HG03097 (cell line): ENCODE measurements at regions not wholly inside any gene's neighbourhood (a gene's known extent, or its start where the extent isn't known, plus 50 kb on each side); places are given as distances from the start of the nearest gene placed in this dataset.
"Not testable (repeated sequence)": the region's sequence is repeated elsewhere in the genome, so short reads cannot be mapped to it uniquely, and the experiment has no call there.

ENCODE experiments used
- ATAC-seq: cut with Tn5 transposase; IDR thresholded peaks from one replicate; pipeline ENCODE4 v1.9.1; 2021; ENCODE audit not compliant: unreplicated experiment, low FRiP score

DNA sequence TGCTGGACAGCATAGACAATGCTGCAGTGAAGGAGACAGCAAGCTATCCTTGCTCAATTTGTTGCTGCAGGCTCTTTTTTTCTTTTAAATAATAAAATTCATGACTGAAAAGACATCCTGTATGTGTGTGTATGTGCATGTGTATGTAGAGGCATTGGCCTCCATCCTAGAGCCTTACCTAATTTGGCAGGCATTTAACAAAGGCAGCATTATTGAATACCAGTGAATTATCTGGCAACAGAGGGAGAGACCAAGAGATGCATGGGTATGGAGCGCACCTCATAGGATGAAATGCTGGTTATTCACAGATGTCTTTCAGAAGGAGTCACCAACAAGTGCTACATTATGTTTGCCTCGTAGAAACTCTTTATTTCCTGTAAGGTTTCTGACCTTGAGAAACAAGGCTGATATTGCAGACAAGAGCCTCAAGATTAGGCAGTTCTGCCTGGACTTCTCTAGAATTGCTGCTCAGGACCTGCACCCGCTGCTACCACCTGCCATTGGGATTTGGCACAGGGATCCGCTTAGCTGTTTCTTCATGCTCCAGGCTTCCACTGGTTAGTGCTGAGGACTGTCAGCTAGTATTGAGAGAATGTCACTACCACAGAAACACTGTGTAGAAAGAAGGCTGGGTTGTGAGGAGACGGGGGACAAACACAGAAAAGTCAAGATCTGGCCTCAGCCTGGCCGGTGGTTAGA, 247.7 kb upstream of the RFX3 start:
- no peak for ATAC-seq

DNA sequence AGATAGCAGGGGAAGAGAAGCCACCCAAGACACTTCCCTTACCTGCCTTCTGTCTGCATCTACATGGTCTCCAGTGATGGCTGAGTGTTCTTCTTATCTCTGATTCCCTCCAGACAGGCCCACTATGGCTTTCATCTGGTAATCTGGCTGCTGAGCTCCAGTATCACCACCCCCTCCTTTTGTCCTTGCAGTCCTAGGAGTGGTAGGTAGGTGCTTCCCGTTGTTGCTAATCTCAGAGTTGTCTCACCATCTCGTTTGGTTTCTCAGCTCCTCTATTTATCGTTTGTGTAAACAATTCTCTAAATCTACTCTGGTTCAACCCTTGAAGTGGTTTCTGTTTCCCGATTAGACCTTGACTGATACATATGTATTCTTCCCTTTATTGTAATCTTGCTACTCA, 243.8 kb upstream of the RFX3 start:
- ATAC-seq = no peak

DNA sequence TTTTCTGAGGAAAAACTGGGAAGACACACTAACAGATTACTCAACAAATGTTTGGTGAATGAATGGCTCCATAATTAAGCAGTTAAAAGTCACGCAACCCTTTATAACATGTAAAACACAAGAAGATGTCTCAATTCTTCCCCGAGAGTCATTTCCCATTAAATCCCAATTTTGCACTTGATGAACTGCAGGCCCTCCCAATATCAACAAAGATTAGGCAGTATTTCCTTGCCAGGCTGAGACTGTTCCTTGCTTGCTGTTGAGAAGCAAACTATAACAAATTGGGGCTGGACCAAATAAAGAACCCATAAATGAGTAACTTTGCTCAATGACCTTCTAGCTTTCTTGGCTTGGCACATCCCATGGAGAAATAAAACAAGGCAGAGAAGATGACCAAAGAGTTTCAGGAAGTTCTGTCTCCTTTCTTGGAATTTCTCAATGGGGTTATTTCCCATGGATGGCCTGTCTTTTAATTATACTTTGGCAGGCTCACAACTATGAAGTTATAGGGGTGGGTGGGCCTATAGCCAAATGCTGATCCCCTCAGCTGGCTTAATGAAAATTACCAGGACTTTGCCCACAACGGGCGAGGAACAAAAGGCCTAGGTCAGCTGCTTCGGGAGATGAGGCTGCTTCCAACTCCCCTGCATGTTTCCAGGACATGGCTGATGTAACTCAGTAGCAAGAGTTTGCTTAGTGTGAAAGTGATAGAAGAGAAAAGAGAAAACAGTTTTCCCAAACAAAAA, 243.1 kb upstream of the RFX3 start:
- no peak for ATAC-seq

DNA sequence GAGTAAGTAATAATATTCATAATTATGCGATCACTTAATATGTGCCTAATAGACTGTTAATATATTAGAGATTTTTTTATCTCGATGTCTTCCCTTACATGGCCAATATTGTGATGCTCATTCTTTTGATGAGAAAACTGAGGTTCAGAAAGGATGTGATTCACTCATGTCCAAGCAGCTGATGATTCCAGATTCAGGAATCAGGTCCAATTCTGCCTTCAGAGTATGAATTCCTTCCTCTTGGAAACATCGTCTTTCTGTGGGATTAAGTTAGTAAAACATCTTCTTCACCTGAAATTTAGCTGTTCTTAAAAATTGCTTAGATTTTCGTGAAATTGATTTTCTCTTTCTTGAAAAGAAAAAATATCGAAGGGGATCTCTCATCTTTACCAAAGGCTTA, 242.5 kb upstream of the RFX3 start:
- no peak for ATAC-seq

DNA sequence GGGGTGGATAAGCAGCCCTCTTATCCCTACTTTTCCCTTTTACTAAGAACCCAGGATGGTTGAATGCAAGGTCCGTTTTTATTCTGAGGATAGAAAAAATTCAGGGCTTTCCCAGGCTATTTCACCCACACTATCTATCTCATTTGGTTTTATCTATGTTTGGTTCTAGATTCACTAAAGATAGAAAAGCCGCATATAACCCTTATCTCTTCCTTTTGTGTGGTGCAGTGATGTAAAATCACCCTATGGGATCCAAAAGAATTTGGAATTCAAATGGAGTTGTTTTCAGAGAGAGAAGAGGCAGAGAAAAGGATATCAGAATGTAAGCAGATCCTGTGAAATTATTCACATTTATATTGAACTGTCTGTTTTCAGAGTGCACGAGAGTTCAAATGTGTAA, 236.3 kb upstream of the RFX3 start:
- ATAC-seq = no peak

DNA sequence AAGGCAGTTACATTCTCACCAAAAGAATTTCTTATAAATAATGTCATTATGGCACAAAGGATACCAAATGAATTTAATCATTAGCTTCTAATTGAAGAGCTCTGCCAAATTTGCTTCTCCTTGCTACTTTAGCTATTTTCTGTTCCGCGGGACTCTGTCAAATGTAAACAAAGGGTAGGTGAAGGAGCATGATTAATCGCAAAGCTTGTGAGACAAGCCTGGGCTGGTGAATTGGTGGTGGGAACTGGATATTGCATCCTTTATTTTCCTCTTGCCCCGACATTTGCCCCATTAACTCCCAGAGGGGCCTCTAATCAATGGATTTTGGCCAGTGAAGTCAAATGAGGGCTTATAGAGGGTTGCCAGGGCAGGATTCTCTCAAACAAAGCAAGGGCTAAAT, 234.2 kb upstream of the RFX3 start:
- ATAC-seq = no peak

DNA sequence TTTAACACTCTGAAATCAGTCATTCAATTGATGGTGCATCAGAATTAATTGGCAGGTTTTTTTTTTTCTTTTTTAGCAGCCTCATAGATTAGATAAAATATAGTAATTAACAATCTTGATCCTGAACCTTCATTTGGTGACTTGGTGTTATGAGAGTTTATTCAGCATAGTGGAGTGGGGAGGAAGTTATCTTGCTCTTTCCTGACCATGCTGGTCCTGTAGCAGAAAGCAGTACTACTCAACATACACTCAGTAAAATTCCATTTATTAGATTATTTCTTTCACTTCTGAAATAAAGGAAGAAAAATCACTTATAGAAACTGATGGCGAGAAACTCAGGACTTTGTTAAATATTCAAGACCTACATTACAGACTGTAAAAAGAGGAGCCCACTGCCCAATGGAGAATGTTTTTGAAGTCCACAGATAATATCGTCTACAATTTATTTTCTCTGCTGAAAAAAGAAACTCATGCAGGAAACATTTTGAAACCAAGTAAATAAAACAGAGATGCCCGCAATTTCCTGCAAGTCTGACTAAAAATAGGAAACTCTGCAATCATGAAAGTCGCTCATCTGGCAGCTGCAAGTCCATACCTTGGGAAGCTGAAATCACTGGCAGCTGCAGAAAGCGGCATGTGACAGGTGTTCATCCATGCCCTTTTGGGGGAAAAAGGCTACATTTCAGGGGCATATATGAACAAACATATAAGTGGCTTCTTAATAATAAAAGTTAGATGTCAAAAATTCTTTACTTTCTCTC, 233.2 kb upstream of the RFX3 start:
- ATAC-seq = peak; percentile 79

DNA sequence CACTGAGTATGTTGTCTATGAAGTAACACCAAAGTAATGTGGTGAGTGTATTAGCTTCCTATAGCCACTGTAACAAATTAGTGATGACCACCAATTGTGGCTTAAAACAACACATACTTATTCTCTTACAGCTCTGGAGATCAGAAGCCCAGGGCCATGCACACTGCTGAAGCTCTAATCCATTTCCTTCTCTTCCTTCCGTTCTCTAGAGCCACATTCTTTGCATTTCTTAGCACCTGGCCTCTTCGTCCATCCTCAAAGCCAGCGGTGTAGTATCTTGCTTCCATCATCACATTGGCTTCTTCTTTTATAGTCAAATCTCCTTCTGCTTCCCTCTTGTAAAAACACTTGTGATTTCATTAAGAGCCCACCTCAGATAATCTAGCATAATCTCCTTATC, 230.3 kb upstream of the RFX3 start:
- ATAC-seq = no peak

DNA sequence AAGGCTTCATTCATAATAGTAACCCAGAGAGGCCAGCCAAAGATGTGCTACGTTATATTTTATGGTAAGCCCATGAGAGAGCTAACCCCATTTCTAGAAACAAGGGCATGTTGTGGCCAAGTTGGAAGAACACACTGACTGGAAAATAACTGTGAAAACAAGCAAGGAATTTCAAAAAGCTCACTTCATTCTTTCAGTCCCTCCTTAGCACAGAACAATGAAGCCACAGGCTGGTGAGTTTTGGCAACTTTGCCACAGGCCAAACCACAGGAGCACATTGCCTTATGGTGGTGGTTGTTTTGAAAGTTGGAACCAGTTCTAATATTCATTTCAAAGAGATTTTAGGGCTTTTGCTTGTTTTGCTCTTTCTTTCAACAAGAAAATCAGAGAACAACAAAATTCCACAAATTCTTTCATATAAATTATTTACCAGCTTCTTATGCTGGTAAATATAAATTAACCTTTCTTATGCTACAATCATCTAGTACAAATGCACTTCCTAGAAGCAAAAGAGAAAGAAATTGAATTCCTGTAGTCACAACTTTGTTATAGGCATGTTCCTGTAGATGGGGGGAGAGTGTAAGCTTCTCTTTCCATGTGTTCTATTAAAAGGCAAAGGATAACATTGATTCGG, 225.4 kb upstream of the RFX3 start:
- no peak for ATAC-seq

DNA sequence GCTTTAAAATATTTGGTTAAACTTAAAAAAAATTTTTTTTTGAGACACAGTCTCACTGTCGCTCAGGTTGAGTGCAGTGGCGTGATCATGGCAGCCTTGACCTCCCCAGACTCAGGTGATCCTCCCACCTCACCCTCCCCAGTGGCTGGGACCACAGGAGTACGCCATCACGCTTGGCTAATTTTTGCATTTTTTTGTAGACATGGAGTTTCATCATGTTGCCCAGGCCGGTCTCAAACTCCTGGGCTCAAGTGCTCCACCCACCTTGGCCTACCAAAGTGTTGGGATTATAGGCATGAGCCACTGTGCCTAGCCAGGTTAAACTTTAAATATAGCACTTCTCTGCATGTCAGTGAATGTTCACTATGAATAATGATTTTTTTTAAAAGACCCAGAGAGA, 224.5 kb upstream of the RFX3 start:
- ATAC-seq = no peak

DNA sequence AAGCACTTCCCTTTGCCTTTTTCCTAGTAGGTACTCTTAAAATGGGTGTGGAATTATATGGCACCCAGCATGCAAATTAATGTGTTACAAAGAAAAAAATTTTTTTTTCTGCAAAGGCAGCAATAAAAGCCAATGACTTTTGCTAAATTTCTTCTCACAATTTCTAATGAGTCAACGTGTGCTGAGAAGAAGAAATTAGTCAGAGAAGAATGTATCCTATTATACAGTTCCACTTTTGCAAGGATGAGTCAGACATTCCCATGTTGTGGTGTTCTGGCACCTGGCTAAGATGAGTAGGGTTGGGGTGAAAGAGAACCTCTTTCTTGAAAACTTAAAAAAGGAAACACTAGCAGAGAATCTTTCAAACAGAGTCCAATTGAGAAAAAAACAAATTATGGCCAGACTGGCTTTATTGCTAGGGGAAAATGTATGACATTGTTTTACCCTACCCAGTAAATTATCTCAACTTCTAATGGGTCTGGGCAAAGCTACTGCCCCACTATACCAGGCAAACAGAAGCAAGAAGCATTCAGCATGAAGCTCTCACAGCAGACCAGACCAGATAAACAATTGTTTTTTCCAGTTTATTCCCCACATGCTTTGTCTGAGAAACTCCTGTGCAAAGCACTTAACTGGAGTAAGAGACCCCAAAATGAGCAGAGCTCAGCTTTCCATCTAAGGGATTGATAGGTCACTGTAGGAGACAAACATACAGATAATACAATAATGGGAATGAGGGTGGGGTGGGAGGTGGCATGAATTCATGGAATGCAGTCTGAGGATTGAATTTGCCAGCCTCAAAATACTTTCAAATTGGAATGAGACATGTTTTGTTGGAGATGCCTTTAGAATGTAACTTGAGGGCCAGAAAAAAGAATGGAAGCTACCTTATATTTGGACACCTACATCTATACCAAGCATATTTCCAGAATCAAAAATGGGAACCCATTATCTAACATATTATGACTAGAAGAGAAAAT, 220.8 kb upstream of the RFX3 start:
- no peak for ATAC-seq

DNA sequence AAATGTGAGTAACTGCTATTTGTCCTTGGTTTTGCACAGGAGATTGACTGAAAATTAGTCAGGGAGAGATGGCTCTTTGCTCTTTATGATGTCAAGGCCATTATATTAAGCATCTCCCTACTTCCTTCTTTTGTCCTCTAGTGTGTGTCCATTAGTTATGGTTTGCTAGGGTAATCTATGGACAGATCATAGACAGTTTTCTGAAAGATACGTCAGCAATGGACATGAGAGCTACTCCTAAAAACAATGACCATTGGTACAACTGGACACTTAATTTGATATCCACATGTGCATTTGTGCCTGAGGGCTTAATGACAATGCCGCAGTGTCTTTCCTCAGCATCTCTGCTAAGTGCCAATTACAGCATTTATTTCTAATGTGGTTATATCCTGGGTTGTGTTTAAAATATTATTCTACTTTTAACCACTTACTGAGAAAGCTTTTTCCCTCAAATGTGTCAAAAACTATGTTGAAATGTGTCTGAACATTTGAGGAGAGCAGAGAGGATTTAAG, 218.2 kb upstream of the RFX3 start:
- no peak for ATAC-seq

DNA sequence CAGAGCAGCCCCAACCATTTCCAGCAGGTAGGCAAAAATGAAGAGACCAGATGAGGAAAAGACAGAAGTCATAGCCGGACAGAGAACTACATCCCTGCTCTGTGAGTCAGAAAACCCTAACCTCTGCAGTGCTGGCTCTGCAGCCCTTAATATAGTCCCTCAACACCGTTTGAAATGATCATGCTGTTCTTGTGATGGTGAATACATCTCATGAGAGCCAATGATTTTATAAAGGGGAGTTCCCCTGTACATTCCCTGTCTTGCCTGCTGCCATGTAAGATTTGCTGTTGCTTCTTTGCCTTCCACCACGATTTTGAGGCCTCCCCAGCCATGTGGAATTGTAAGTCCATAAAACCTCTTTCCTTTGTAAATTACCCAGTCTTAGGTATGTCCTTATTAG, 216.8 kb upstream of the RFX3 start:
- no peak for ATAC-seq

DNA sequence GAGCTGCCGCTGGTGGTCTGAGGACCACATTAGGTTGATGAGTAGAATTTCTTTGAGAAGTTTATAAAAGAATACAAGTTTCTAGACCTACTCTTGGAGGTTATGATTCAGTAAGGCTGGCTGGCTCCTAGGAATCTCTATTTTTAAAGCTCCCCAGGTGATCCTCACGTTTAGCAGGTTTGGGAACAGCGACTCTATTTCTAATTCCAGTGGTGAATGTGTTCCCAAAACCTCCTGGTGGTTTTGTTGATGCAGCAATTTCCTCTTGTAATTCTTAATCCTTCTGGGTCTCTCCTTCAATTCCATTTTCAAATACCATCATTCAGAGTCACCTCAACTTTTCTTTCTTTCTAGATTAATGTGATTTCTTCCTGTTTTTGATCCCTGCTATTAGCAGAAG, 215.9 kb upstream of the RFX3 start:
- ATAC-seq = no peak

DNA sequence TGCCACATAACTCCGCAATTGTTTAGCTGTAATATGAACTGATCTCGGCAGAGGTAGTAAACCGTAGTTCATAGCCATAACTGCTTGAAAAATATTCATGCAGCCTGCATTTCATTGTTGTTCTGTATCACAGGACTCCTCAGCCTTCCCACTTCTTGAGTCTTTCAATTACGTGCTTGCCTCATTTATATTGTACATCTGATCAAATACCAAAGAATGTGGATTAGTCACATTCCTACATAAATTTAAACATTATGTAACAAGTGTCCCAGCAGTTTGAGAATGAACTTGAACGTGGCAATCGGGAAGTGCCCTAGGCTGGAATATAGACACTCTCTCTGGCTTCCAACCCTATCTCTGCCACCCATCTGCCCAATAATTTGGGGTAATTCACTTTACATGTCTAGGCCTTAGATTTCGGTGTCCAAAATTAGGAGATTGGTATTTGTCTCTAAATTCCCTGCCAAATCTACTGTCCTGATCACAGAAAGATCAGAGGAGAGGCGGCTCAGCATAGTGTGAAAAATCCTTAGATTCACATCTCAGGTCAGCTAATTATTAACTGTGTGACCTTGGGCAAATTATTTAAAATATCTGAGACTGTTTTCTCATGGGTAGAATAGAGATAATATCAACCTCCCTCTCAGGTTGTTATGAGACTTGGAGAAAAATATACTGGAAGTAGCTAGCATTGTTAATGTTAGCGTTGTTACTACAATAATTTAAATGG, 215.1 kb upstream of the RFX3 start:
- ATAC-seq = no peak

DNA sequence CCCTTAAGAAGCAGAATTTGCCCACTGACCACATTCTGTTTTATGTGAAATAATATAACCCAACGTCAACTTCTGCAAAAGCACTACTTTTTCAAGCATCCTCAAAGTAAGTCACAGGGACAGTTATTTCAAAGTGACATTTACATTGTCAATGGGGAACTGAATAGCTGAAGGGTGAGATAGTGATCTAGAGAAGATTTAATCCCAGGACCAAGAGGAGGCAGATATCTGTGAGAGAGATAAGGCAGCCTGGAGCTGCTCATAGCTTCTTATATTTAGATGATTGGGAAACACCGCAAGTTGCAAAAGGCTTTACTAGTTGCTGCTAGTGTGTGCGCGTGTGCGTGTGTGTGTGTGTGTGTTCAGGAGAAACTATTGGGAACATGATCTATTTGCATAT, 210.4 kb upstream of the RFX3 start:
- ATAC-seq = no peak

DNA sequence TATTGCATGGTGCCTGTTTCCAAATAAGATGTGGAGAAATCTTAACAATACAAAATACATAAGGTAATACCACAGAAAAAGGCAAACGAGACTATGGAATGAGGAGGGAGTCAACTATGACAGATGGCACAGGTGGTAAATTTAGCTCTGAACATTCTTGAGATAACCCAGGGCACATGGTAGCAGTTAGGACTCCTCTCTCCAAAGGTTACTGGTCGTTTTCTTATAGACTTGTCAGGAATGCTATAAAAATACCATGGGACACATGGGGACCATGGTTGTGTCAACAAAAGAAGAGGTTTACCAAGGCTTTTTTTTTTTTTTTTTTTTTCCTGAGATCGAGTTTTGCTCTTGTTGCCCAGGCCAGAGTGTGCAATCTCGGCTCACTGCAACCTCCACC, 209.4 kb upstream of the RFX3 start:
- ATAC-seq = no peak

DNA sequence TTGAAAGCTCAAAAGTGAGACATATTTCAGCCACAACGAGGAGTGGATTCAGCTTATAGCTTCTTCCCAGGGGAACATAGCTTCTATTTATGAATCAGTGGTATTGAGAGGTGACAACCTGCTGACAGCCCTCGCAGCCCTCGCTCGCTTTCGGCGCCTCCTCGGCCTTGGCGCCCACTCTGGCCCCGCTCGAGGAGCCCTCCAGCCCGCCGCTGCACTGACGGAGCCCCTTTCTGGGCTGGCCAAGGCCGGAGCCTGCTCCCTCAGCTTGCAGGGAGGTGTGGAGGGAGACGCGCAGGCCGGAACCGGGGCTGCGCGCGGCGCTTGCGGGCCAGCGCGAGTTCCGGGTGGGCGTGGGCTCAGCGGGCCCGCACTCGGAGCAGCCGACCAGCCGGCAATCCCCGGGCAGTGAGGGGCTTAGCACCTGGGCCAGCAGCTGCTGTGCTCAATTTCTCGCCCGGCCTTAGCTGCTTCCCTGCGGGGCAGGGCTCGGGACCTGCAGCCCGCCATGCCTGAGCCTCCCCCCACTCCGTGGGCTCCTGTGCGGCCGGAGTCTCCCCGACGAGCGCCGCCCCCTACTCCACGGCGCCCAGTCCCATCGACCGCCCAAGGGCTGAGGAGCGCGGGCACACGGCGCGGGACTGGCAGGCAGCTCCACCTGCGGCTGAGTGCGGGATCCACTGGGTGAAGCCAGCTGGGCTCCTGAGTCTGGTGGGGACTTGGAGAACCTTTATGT, 207.9 kb upstream of the RFX3 start:
- not testable (repeated sequence) for ATAC-seq

DNA sequence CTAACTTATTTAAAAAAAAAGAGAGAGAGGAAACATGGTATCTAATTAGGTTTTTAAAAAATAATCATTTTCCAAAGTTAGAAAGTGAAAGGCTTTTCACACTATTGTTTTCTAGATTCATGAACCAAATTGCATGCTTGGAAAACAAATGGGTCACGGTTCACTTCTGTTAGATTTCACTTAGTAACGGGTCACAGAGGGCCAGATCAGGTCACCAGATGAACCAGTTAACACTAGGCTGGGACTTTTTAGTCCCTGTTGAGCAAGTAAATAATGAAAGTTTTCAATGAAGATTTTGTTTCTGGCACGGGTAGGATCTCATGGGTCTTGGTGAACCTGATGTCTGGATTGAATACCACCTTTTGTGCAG, 207.2 kb upstream of the RFX3 start:
- no peak for ATAC-seq
